ENCODE measurements at regions not wholly inside any gene's neighbourhood (a gene's known extent, or its start where the extent isn't known, plus 50 kb on each side); places are given as distances from the start of the nearest gene placed in this dataset.

DNA sequence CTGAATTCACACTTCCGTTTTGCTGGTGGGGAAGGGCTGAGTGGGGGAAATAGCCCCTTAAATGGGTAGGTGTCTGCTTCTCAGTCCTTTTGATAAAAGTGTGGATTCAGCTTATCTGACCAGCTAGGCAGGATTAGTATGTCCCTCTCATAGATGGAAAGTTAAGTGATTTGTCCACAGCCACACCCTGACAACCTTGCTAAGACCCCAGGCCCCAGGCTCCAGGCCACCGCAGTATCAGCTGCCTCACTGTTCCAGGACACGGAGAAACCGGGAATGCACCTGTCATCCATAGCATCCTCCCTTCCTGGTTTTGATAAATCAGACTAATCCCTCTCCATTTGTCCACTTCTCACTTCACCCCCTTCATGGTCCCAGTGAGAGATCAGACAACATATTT, 197.7 kb downstream of the USP12 start:
- TF ChIP-seq POLR2A (IDR thresholded peaks at IDR 0.05; ENCODE audit: low read length) (no peak), GATA1 (IDR thresholded peaks at IDR 0.05; ENCODE audit: low read depth, low read length) (no peak)

Data from erythroblast (primary cell).